Smooth muscle cell of the brain vasculature (primary cell): ENCODE measurements at regions not wholly inside any gene's neighbourhood (a gene's known extent, or its start where the extent isn't known, plus 50 kb on each side); places are given as distances from the start of the nearest gene placed in this dataset.

ENCODE experiments used
- DNase-seq: peaks from one replicate; pipeline ENCODE4 v3.0.0-alpha.2; 2012; ENCODE audit warnings: low read depth, low spot score

DNA sequence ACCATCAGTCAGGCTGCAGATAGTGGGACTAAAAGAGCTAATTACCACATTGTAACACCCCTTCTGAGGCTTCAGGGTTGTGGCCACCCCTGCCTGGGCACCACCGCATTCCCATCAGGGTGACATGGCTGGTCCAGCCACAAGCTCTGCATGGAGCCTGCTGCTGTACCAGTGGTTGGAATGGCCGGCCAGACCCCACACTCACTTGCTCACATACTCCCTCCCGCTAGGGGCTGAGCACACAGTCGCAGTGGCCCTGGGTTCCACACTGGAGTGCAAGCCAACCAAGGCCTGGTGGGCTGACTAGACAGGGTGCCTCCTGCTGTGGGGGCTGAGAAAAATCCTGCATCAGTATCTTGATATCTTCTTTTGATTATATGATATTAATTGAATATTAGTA, 182.8 kb upstream of the STK17B start:
- no peak for DNase-seq

DNA sequence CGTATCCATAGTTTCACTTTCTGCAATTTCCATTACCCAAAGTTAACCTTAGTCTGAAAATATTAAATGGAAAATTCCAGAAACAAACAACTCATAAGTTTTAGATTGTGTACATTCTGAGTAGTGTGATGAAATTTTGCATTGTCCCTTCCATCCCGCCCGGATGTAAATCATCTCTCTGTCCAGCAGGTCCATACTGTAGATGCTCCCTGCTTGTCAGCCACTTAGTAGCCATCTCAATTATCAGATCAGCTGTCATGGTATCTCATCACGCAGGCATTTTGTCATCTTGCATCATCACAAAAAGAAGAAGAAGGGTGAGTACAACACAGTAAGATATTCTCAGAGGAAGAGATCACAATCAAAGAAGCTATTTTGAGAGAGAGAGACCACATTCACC, 185.0 kb upstream of the STK17B start:
- no peak for DNase-seq

DNA sequence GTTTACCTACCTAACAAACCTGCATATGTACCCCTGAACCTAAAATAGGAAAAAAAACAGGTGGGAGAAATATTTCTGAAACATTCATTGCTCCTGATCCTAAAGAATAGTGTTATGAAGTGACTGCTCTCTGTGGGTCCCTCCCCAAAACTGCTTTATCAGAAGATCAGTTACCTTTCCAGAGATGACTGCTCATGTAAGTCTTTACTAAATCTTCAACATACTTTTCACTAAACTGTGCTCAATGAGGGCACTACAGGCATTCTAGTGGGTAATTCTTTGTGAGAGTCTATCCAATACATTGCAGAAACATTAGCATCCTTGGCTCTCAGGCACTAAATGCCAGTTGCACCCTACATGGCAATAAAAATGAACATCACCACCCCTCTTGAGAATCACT, 189.3 kb upstream of the STK17B start:
- DNase-seq, result no peak

DNA sequence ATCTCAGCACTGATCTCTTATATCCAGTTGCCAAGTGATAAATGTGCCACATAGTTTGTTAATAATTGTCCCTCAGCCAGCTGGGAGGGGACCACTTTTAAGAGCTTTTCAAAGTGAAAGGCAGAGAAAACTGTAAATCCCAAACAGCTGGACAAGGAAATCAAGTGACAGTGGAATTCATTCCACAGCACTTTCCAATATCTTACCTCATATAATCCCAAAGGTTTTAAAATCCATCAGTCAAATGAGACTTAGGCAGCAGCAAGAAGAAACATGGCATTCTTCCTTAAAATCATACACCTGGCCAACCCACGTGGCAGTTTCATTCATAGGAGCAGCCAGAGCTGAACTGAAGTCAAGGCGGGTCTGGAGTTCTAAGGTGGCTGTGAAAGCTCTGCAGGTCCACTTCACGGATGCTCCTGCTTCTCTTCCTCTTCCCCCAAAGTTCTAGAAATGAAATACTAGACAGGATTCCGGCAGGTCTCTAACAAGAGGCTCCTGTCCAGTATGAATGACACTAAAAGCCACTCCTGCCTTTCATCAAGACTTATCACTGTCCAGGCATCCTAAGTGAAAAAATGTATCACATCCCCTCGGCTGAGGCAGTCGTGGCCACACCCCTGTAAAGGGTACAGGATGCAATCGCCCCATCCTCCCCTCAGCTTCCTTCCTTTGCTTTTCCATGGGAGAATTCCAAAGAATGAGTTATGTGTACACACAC, 190.4 kb upstream of the STK17B start:
- no peak for DNase-seq

DNA sequence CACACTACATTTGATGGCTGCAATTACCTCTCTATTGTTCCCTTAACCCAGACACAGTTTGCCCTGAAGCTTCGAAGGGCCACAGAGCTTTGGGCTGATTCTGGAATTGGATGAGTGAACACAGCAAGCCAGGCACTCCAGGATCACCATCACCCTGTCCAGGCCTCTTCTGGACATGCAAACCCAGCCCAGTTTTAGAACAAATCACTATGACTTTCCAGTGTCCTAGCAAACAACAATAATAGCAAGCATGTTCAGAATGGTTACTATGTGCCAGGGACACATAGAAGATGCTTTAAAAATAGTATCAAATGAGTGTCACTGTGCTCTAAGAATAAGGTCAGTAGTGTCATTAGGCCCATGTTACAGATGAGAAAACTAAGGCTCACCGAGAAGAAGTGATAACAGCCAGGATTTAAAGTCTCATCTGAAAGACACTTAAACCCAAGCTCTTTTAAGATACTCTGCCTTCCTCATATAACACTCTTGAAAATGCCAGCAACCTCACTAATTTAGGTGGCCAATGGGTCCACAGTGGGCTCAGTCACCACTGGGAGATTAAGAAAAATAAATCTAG, 191.7 kb upstream of the STK17B start:
- no peak for DNase-seq

DNA sequence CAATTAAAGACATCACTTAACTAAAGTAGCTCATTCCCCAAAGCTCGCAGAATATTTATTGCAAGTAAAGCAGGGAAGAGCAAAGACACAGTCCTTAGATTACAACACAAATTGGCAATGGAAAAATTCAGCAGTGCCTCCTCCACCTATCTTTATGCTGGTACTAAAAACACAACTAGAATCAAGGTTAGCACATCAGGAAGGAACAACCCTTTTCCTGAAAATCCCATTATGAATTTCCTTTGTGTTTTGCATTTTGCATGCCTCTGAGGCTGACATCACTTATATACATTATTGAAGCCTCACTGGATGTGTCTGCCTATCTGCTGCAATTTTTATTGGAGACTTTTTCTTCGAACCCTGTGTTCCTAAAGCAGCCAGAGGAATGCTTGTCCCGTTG, 193.8 kb upstream of the STK17B start:
- no peak for DNase-seq

DNA sequence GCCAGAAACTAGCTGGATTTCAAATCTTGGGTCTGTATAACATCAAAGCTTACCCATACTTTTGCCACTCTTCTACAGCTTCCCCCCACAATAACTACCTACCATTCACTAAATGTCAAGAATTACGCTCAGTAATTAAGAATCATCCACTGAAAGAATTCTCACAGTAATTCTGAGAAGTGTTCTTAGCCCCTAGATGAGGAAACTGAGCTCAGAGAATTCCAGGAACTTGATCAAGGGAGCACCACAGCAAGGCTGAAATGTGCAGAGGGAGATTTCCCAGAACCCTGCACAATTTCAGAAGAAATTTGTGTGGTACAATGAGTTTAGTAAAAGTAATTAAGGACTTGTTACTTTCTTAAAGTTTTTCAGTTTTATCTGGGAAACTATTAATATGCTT, 194.5 kb upstream of the STK17B start:
- no peak for DNase-seq

DNA sequence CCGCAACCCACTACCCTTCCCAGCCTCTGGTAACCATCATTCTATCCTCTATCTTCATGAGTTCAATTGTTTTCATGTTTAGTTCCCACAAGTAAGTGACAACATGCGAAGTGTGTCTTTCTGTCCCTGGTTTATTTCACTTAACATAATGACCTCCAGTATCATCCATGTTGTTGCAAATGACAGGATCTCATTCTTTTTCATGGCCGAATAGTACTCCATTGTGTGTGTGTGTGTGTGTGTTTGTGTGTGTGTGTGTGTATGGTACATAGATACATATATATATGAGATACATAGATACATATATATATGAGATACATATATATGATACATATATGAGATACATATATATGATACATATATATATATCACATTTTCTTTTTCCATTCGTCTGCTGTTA, 196.3 kb upstream of the STK17B start:
- no peak for DNase-seq

DNA sequence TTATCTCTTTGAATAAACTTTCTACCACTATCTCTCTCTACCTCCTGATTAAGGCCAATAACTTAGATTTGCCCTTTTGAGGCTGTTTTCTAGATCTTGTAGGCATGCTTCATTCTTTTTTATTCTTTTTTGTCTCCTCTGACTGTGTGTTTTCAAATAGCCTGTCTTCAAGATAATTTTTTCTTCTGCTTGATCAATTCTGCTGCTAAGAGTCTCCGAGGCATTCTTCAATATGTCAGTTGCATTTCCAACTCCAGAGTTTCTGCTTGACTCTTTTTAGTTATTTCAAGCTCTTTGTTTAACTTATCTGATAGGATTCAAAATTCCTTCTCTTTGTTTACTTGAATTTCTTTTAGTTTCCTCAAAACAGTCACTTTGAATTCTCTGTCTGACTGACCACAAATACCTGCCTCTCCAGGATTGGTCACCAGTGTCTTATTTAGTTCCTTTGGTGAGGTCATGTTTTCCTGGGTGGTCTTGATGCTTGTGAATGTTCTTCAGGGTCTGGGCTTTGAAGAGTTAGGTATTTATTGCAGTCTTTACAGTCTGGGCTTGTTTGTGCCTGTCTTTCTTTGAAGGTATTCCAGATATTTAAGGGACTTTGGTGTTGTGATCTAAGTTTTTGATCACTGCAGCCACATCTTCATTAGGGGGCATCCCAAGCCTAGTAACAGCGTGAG, 197.3 kb upstream of the STK17B start:
- DNase-seq, result no peak

DNA sequence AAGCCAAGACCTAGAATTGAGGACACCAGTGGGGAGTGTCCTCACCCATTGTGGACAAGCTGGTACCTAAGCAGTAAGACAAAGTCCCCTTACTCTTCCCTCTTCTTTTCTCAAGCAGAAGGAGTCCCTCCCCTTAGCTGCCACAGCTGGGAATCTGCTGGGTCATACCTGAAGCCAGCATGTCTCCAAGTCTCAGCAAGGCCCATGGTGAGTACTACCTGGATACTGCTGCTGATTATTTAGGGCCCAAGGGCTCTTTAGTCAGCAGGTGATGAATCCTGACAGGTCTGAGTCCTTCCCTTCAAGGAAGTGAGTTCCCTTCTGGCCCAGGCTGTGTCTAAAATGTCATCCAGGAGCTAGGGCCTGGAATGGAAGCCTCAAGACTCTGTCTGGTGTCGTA, 198.6 kb upstream of the STK17B start:
- no peak for DNase-seq

DNA sequence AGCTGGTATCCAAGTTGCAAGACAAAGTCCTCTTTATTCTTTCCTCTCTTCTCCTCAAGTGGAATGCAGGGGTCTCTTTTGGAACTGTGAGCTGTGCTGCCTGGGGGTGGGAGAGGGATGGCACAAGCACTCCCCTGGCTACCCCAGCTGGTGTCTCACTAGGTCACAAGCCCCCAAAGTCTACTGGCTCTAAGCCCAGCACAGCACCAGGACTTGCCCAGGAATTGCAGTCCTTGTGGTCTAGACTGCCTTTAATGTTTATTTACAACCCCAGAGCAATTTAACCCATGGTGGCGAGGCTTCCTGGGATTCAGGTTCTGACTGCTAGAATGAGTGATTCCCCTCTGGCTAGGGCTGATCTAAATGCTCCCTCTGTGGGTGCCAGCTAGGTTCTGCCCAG, 199.0 kb upstream of the STK17B start:
- DNase-seq, result no peak

DNA sequence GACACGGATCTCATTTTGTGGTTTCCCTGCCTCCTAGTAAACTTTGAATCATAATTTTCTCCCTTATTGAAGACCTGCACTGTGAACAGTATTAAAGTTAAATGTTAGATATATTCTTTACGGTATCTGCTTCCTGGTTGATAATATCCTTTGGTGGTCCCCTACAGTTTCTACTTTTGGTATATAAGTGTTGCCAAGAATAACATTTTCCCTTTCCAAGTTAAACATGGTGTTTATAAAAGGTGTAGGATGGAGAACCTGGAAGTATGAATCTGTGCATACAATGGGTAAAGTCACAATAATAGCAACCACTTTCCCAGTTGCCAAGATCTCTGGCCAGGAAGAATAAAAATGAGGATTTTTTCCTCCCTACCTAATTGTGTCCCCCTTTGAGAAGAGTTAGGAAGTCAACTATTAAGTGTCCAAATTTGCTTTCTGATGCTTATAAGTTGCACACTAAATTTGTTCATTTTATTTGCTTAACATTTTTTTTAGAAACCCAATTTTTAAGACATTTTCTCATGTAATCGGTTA, 201.0 kb upstream of the STK17B start:
- DNase-seq, result no peak

DNA sequence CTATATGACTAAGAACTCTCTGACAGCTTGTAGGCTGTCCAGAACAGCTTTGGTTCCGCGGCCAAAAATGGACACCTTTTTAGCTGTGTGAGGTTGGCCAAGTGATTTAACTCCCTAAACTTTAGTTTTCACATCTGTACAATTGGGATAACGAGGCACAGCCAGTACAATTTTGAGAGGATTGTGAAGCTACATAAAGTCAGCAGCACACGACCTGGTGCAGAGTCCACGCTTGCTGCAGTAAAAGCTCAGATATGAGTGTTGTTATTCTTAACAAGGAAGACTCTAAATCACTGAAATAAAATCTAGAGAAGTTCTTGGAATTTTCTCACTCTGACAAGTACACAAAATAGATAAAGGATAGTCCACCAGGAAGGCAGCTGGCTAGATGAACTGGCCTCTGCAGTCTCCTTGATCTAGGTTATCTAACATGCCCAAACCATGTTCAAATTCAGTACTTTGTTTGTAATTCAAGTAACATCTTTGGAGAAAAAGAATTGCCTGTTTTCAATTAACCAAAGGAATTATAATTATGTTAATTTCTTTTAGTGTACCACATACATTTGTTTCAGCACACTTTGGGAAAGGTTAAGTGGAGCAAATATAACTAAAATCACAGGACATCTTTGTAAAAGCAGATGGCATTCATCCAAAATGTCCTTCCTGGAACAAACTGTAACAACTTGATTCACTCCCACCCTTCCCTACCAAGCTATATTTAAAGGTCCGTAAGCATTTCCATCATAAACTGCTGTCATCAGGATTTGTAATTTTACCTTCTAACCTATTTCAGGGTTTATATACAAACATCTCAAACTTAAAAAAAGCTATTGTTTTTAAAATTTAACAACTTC, 201.7 kb upstream of the STK17B start:
- no peak for DNase-seq

DNA sequence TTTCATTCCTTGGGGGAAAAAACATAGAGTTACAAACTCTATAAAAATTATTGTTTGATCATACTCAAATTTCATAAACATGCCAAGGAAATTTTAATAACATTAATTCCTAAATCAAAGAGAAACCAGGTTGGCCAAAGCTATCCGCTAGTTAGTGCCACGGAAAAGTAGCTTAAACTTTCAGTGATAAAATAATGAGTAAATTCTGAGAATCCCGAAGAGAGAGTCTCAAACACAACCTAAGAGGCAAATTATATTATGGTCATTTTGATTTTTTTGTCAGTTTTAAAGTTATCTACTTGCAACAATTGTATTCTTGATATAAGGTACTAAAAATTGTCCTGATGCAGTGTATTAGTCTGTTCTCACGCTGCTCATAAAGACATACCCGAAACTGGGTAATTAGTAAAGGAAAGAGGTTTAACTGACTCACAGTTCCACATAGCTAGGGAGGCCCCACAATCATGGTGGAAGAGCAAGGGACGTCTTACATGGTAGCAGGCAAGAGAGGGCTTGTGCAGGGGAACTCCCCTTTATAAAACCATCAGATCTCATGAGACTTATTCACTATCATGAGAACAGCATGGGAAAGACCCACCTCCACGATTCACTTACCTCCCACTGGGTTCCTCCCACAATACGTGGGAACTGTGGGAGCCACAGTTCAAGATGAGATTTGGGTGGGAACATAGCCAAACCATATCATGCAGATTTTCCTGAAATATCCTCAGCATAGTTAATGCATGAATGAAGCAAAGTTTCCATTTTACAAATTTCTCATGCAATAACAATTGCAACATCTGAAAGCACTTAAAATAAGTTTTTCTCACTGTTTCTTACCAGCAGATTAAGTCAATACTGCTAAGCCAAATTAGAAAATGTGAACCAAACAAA, 205.9 kb upstream of the STK17B start:
- no peak for DNase-seq

DNA sequence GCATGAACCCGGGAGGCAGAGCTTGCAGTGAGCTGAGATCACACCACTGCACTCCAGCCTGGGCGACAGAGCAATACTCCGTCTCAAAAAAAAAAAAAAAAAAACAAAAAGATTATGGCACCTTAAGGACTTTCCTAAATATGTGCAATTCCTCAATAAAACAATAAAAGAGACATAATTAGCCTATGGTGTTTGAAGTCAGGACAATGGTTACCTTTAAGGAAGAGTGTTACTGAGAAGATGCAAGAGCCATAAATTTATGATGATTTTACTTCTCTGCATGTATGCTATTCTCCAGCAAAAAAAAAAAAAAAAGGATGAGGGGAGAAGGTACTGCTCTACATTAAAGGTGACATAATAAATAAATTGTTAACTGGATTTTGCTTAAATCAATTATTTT, 208.2 kb upstream of the STK17B start:
- DNase-seq, result no peak

DNA sequence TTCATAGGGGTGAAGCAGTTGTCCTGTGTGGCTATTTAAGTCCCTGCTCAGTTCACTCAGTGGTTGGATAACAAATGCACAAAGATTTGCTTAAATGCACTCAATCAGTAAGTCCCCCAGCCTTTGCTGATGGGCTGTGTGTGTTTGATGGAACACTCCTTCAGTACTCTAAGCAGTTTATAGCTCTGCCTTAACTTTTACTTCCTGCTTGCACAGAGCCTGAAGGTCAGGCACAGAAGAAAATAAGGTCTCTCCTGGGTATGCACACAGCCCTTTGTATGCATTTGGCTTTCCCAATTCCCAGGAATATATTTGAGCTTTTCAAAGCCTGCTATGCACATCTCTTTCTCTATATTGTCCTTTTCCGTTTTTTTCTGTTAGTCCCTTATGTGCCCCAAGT, 208.7 kb upstream of the STK17B start:
- no peak for DNase-seq

DNA sequence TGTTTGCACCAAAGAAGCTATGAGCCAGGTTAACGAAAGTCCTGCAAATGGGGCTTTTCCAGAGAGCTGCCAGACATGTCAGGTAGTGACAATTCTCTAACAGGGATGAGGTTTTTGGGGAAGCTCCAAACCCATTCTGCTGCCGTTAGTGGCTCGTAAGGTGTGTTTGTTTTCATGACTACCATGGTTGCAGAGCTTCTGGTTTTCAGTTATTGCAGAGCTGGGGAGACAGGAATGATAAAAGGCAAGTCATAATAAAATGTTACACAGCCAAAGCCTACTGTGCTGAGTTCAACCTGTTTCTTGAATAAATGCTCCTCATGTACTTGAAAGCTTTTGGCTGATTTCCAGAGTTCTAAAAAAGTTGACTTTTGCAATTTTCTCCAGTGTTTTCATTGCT, 209.2 kb upstream of the STK17B start:
- DNase-seq, result no peak

DNA sequence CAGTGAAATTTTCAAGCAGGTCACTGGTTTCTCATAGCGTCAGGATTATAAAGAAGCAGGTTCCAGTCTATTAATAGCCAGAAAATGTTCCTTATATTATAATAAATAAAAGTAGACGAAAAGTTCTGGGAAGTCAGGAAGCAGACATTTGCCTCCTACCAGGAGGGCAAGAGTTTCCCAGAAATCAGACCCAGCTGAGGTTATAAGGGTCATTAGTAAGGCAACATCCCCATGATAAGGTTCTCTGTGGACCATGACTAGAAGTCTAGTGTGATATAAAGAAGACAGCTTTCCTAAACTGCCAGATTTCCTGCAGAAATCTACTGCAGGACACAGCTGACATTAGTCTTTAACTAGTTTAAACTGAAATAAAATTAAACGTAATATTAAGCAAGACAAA, 210.1 kb upstream of the STK17B start:
- DNase-seq, result no peak

DNA sequence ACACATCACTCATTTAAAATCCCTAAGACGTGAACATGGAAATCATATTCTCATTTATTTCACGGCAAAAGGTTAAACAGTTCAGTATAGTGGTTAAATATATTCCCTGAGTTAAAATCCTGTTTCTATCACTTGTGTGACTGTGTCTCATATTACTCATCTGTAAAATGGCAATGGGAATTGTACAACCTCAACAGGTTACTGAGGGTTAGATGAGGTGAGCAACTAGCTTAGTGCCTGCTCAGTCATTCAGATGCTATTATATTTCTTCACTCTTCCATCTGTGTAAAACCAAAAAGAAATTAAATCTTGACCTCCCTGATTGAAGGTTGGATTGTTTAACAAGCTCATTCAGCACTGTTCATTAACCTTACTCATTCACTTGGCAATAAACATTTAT, 212.4 kb upstream of the STK17B start:
- no peak for DNase-seq

DNA sequence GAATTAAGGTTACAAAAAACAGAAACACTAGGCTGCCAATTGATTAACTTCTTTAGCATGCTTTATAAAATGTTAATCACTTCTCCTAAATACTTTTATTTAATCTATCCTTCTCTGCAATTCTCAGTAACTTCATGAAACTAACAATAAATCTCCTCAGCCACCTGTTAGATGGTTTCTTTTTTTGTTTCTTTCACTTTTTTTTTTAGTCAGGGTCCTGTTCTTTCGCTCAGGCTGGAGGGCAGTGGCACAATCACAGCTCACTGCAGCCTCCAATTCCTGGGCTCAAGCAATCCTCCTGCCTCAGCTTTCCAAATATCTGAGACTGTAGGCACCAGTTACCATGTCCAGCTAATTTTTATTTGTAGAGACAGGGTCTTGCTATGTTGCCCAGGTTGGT, 213.4 kb upstream of the STK17B start:
- no peak for DNase-seq

DNA sequence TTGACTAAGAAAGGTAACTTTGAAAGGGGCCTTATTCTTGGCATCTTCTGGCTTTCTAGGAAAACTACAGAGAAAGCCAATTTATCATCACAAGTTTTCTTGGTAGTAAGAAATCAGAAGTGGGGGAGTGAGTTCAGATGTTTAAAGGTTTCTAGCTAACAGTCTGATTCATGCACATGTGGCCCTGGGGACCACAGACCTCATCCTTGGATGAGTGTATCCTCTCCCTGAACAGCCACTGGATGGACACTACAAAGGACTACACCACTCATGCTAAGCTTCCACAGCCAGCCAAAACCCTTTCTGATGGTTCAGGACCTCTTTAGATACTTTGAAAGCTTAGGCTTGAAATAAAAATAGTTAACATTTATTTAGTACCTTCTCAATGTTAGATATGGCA, 218.3 kb upstream of the STK17B start:
- no peak for DNase-seq
